ENCODE measurements at regions not wholly inside any gene's neighbourhood (a gene's known extent, or its start where the extent isn't known, plus 50 kb on each side); places are given as distances from the start of the nearest gene placed in this dataset.
"Not testable (repeated sequence)": the region's sequence is repeated elsewhere in the genome, so short reads cannot be mapped to it uniquely, and the experiment has no call there.

DNA sequence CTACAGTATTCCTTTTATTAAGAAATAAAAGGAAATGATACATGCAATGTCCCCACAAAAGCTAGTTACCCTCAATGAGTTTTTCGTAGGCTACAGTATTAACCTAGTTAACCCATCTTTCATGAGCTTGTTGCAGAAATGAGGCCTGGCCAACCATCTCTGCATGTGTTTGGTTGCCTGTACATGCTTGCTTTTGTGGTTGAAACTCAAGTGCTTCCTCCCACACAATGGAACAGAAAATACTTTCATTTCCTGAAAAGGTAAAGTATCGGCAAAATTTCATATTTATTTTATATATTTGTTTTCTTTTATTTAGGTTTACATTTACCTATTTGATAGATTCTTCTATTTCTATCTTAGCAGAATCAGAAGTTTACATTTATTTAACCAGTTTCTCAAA is 214.6 kb upstream of the FAM241A start:
- DNase-seq, result no peak

DNA sequence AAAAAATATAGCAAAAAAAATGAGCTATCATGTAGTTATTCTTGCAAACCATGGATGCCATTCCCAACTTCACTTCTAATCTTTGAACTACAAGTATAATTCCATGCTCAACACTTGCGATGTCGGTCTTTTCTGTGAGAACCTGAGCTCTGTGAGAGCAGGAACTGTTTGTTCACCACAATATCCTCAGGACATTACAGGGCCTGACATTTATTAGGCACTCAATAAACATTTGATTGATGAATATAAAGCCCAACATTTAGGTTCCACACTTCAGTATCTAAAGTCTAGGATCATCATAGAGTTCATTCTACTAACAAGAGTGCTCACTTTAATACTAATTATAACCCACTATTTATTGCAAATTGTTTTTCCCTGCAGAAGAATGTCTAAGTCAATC is 211.6 kb upstream of the FAM241A start:
- no peak for DNase-seq

DNA sequence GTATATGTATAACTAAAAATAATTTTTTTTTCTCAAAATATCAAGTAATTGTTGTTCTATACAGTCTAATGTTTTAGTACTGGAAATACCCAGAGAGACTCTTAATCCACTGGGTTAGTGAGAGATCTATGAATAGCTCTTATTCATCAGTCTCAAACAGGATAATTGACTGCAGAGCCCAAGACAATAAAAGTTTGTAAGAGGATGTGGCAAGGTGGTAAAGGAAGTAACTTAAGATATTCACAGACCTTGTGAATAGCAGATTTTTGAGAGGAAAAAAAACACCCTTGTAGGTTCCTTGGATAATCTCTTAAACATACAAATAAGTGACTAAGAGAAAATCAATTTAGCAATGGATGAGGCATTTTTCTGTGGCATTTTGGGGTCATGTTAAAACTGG is 210.9 kb upstream of the FAM241A start:
- no peak for DNase-seq

DNA sequence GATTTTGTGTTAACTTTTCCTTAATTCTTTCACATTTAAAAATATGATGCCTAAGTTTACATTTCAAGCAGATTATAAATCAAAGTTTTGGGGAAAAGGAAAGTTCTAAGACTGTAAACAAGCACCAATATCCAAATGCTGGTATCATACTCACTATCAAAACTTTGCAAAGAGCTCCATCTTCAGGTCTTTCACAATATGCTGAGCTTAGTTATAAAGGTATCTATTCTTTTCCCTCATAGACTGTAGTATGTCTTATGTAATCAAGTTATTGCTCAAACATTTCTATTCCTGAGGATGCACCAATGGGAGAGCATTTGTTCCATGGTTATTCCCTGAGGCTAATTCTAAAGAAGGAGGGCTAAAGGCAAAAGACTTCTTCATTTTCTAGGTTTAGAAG is 207.9 kb upstream of the FAM241A start:
- DNase-seq, result no peak

DNA sequence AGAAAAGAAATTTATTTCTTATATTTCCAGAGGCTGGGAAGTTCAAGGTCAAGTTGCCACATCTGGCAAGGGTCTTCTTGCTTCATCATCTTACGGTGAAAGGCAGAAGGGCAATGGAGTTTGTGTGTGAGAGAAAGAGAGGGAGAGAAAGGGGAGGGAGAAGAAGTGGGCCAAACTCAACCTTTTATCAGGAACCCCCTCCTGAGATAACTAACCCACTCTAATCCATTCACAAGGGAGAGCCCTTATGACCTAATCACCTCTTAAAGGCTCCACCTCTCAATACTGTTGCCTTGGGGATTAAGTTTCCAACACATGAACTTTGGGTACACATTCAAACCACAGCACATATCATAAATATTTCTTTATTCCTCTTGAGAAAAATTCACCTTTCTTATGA is 203.3 kb upstream of the FAM241A start:
- no peak for DNase-seq

DNA sequence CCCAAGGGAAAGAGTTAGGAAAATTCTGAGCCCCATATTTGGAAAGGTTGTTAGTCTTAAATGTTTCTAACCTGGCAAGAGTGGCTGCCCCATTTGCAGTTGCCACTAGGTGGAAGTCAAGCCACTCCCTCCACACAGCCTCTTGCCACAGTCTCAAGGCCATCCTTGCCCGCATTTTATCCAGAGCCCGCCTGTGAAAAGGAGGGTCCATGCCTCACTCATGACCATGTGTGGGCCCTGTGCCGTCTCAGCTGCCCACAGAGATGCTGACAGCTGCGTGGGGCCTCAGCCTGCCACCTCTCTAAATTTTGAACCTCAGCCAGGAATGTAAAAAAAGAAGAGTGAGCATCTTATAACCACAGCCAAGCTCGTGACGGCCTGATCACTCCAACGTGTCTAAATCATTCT is 201.5 kb upstream of the FAM241A start:
- DNase-seq, result no peak

DNA sequence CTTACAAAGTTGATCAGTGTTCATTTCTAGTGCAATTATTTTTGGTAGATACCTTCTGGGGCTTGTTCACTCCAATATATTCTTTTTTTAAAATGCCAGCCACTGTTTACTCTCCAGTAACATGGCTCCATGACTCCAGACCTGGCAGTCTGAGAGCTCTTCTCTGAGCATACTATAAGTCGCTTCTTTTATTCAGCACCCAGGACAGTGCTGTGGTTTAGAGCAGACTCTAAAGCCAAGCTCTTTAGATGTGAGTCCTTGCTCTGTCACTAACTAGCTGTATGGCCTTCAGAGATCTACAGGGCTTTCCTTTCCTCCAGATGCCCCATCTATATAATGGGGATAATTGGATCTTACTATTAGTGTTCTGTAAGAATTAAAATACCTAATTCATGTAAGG is 200.2 kb upstream of the FAM241A start:
- DNase-seq, result no peak

DNA sequence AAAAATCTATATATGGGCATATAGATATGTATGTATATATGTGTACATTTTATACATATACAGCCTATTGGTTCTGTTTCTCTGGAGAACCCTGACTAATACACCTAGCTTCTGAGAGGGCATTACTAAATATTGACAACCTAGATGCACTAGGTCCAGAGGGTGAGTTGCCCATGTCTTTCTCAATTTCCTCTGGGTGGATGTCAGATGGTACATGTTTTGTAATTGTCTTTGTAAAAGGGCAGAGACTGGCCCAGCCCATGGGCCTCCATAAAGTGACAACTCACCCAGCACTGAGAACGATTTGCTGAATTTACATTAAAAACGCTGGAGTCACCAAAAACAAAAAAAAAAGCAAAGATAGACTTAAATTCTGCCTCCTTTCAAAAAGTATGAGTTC is 198.5 kb upstream of the FAM241A start:
- DNase-seq, result no peak

DNA sequence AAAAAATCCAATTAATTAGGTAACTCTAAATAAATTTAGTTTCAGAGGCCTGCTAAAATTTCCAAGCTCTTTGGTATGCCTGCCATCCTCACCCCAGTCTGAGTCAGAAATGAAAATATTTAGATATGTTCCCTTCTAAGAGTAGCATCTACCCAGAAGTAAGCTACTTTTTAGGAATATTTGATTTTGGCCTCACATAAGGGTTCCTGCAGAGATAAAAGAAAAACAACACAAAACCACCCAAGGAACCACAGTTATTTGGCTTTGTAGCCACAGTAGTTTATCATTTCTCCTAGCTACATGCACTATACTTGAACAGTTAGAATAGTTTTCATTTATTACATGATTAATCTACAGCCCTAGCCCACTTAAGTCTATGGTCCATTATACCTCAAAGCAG is 192.6 kb upstream of the FAM241A start:
- no peak for DNase-seq

DNA sequence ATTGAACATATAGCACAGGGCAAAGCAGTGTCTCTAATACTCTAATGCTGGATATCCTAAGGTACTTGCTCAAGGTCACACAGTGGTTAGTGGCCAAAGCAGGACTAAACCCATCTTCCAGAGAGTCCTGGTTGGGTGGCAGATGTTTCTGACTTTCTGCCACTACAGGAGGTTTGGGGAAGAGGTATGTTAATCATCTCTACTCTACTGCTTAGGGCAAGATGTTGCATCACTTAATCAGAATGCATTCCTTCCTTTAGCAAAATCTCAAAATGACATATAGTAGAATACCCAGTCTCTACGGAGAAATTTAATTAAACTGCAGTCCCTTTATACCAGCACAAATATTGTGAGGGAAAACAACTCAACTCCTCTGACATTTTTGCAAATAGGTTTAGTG is 190.7 kb upstream of the FAM241A start:
- no peak for DNase-seq

DNA sequence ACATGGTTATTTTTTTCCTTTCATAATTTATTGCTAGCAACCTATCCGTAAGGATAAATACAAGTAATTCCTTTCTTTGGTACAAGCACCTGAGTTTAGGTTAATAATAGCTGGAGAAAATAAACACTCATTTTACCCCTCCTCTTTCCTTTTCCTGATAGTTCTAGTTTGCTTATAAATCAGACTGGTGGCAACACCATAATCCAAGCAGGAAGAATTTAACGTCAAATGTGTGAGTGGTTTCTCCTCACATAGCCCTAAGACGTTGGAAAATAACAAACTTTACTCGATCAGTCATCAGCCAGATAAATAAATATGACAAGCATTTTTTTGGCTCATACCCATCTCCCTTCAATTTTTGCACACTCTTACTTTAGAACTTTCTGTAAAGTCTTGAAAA is 190.3 kb upstream of the FAM241A start:
- DNase-seq, result no peak

DNA sequence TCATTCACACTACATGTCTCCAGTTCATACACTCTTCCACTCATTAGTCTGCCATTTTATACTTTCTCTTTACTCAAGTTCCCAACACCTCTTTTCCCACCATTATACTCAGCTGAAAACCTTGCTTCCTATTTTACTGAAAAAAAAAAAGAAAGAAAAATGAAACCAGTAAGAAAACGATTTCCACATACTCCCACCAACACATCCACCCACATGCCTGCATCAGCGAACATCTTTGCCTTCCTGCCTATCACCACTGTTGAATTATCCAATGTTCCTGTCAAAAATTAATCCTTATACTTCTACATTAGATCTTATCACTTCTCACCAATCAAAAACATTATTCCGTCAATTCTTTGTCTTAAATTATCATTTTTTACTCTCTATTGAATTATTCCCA is 188.1 kb upstream of the FAM241A start:
- no peak for DNase-seq

DNA sequence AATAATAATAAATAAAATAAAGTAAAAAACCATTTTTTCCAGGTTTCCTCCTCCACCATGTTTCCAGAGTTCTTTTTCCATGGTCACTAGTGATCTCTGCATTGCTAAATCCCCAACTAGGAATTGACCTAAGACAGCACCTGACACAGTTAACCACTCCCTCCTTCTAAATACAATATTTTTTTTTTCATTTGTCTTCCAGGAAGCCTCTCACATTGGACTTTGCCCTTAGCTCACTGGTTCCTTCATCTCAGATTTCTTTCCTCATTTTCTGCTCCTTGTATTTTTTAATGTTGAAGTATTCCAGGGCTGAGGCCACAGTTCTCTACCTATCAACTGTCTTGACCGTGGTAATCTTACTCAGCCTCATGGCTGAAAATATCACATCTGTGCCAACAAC is 187.3 kb upstream of the FAM241A start:
- DNase-seq, result no peak

DNA sequence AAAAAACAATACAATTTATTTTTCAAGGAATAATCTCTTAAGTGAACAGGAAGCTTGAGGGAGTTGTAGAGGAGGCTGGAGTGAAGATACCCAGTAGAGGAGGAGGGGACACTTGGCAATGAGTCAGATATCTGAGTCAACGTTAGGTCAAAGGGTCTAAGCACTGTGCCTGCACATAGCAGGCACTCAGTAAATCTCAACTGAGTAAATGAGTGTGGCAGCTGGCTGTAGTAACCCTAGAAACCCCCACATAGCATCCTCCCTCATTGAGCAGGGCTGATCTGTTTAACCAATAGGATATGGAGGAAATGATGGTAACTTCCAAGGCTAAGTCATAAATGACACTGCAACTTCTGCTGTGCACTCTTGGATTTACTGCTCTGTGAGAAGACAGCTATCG is 186.0 kb upstream of the FAM241A start:
- DNase-seq, result no peak

DNA sequence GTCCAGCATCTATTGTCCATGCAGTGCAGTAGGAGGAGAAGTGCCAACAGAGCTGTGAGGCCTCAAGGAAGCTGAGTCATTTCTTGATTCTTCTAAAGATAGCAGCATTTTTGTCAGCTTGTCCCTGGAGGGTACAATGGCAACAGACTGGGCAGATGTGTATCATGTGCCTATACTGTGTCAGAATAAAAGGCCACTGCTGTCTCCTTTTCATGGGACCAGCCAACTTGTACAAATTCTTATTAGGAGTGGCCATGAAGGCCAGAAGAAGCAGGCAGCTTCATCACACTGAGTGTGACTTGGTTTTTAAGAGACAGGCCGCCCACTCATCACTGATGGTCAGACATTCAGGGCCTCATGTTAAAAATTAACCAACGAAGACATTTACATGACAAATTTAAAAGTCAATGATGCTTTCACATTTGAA is 185.0 kb upstream of the FAM241A start:
- no peak for DNase-seq

DNA sequence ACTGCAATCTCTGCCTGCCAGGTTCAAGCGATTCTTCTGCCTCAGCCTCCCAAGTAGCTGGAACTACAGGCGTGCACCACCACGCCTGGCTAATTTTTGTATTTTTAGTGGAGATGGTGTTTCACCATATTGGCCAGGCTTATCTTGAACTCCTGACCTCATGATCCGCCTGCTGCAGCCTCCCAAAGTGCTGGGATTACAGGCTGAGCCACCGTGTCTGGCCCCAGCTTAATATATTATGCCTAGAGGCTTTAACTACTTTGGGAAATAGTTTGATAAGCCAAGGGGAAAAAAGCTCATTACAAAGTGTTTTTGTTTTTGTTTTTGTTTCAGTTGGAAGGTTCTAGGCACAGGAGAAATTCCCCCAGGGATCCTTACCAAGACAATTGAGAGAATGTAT is 184.2 kb upstream of the FAM241A start:
- DNase-seq, result not testable (repeated sequence)

DNA sequence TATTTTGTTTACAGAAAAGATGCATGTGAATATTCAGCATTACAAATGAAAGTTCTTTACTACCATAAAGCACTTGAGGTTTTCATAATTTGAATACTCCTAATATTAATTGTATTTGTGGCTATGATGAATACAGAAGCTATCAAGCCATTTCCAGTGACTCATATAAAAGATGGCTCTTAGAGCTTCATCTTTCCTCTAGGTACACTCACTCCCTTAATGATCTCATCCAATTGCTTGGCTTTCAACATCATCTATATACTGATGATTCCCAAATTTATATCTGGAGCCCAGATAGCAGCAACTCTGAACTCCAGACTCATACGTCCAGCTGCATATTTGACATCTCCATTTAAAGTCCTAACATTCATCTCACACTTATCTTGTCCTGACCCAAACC is 183.4 kb upstream of the FAM241A start:
- DNase-seq, result no peak

DNA sequence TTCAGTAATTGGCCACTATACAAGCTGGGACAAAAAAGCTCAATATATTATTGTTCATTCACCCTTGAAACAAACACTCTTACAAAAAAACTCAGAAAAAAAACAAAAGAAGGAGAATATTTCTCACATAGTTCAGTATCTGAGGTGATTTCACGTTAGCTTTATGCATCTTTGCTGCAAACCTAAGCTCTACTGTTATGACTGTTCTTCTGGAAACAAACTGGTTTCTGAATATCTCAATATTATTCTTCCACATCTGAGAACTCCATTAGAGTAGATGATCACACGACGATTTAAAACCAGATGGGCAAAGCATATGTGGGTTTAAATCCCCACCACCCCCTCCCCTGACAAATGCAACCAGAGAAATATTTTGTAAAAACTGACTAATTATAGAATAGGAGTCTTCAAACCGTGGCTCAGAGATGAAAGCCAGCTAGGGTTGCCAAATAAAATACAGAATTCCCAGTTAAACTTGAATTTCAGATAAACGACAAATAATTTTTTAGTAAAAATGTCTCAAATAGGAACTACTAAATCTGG is 182.0 kb upstream of the FAM241A start:
- DNase-seq, result no peak

DNA sequence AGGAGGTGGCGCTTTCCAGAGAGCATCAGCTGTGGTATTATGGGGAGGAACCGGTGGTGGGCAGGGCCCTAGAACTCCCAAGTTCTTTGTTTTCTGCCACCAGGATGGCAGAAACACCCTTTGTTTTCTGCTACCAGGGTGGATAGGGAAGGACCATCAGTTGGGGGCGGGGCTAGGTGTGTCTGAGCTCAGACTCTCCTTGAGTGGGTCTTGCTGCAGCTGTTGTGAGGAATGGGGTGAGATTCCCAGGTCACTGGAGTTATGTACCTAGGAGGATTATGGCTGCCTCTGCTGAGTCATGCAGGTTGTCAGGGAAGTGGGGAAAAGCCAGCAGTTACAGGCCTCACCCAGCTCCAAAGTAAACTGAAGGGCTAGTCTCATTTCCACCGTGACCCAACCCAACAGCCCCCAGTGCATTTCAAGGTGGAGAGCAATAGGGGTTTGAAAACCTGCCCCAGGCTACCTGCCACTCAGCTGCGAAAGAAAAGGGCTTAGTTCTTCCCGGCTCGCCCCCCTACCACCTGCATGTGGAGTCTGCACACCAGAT is 167.8 kb upstream of the FAM241A start:
- DNase-seq, result no peak

DNA sequence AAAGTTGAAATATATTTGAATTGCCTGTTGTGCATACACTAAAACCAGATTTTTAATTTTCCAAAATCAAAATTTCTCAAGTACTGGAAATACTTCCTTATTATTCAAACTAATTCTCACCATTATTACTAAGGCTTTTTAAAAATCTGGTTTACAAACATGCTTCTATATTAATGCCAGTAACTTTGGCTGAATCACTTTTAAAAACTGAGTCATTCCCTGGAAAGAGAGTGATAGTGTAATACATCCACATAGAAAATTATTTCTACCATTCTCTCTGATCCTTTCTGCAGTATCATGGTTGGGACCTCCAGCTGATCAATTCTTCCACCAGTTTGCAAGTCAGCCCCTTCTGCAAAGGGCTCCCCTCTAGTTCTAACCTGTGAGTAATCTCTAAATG is 165.3 kb upstream of the FAM241A start:
- DNase-seq, result no peak

DNA sequence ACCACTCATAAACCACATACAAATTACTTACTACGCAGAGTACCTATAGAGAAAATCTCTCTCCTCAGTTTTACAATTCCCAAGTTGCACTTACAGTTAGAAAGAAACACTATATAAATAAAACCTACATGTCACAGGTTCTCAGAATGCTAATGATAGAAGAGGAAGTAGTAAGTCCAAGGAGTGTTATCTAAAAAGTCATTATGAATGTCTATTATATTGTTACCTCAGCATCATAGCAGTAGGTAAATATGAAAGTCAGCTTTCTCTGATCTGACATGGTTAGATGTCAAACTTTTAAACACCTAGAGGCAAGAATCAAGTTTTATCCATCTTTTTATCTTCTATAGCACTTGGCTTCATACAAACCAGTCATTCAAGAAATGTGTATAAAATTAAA is 163.2 kb upstream of the FAM241A start:
- DNase-seq, result no peak

DNA sequence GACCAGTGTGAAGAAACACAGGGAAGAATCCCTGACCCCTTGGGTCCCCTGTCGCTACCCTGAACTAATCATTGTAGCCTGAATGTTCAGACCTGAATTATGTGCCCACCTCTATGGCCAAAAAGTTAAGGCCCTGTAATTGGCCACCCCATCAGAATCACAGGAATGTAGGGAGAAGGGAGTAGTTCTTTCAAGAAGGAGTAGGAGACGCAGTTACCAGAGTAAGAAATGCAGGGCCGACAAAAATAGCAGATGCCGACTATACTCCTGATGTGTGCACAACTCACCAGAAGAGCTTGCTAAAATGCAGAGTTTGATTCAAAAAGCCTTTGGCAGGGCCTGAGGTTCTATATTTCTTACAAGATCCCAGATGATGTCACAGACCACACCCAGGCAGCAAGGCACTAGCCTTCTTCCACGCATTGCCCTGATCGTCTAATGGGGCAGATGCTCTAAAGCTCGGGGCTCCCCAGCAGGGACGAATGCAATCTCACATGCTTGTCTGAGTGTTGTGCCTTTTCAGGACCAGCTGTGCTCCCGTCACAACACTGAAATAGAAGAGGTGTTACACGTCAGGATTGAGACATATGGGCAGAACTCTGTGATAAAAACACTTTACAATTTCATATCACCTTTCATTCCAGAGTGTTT is 161.0 kb upstream of the FAM241A start:
- DNase-seq, result no peak

DNA sequence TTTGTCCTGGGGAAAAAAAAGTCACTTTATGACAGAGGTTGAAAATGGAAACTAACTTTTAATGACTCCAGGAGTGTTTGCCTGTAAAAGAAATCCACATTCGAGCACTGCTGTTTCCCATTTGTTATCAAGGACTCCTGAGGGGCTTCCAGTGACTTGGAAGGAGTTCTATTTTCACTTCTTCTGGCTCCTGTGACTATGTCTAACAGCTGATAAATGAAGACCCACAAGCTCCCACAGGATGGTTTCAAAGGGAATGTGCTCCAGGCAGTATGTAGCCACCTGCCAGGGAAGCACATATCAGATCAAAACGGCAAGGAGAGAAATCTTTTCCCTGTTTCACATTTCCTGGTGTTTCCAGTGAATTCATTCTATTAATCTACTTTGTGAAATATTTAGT is 159.8 kb upstream of the FAM241A start:
- DNase-seq, result no peak

DNA sequence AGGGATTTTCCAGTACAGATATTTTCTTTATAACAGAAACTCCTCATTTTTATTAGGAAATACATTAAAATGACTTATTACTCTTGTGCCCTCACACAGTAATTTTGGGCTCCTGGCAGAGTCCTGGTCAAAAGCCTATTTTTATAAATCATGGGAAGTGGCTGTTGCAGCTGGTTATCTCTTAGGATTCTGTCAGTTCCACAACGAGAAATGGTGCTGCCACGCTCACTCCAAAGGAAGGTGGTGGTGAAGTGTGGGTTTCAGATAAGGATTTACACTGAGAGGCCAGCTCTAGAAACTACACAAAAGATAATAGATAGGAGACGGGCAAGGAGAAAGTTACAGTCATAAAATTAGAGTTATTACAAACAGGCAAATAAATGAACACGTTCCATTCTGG is 159.2 kb upstream of the FAM241A start:
- DNase-seq, result no peak

DNA sequence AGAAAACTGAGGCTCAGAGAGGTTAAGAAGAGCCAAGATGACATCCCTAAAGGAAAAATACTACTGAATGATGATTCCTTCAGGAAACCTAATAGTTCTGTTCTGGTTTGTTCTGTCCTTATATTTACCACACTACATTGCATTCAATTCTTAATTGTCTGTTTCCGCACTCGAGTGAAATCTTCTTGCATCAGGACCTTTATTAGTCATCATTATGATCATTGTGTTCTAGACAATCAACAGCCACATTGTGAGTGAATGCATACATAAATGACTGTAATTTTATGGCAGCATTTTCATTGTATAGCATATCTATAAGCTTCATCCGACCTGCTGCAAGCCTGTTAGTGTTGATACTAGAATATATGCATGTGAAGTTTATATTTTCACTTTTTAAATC is 156.7 kb upstream of the FAM241A start:
- no peak for DNase-seq

All from femur (tissue), 1 donor.